PC-3 (cell line): ENCODE measurements at regions not wholly inside any gene's neighbourhood (a gene's known extent, or its start where the extent isn't known, plus 50 kb on each side); places are given as distances from the start of the nearest gene placed in this dataset.
"Not testable (repeated sequence)": the region's sequence is repeated elsewhere in the genome, so short reads cannot be mapped to it uniquely, and the experiment has no call there.

ENCODE experiments used
- ATAC-seq: fragments of 200-7000 bp; cut with Tn5 transposase; 2 replicates; pipeline ENCODE4 v1.9.1; 2020; ENCODE audit warnings: mild to moderate bottlenecking, moderate library complexity
- BruUV-seq: library from RNA; stranded (reverse); fragments of 400-500 nt; replicated peaks from 2 replicates; lab custom pipeline; 2021; lab: Mats Ljungman, UMichigan
- CTCF ChIA-PET: fragments of 300-600 bp; sonication (Branson Sonifier 250); formaldehyde crosslinking; loops from one replicate; lab custom pipeline; 2022; ENCODE audit warnings: antibody characterized with exemption; lab: Charles Lee
- POLR2A ChIA-PET: fragments of 300-600 bp; sonication (Branson Sonifier 250); formaldehyde crosslinking; loops from one replicate; lab custom pipeline; 2022; ENCODE audit warnings: antibody characterized with exemption; ENCODE audit not compliant: unreplicated experiment; lab: Charles Lee
- DNase-seq: peaks from one replicate; pipeline ENCODE4 v3.0.0-alpha.2; 2015
- H2AFZ ChIP-seq: fragments of 300-600 bp; sonication (generic); 2 replicates; pipeline ENCODE4 v1.6.0; 2016; ENCODE audit warnings: antibody characterized with exemption, low read length
- H3F3A ChIP-seq: fragments of 300-600 bp; sonication (generic); one replicate; pipeline ENCODE4 v1.6.0; 2017; ENCODE audit warnings: antibody characterized with exemption, low read length, control low read depth, mild to moderate bottlenecking; ENCODE audit not compliant: unreplicated experiment
- H3K27ac ChIP-seq: fragments of 300-600 bp; sonication (generic); 2 replicates; pipeline ENCODE4 v1.5.1; 2016; ENCODE audit warnings: mild to moderate bottlenecking, low read length
- H3K27me3 ChIP-seq: fragments of 300-600 bp; sonication (generic); 2 replicates; pipeline ENCODE4 v1.6.1; 2016; ENCODE audit warnings: low read length, mixed read lengths
- H3K36me3 ChIP-seq: fragments of 300-600 bp; sonication (generic); 2 replicates; pipeline ENCODE4 v1.6.1; 2016; ENCODE audit warnings: low read depth, mixed run types, low read length, mixed read lengths
- H3K4me1 ChIP-seq: fragments of 300-600 bp; sonication (generic); 2 replicates; pipeline ENCODE4 v1.5.1; 2016; ENCODE audit warnings: low read length; ENCODE audit not compliant: insufficient read depth
- H3K4me2 ChIP-seq: fragments of 300-600 bp; sonication (generic); 2 replicates; pipeline ENCODE4 v1.6.0; 2016; ENCODE audit warnings: low read length
- H3K4me3 ChIP-seq: fragments of 300-600 bp; sonication (generic); 2 replicates; pipeline ENCODE4 v1.5.1; 2016; ENCODE audit warnings: mild to moderate bottlenecking, low read length, mixed read lengths
- H3K79me2 ChIP-seq: fragments of 300-600 bp; sonication (generic); 2 replicates; pipeline ENCODE4 v1.6.1; 2017; ENCODE audit warnings: low read length, mixed read lengths
- H3K9ac ChIP-seq: fragments of 300-600 bp; sonication (generic); 2 replicates; pipeline ENCODE4 v1.6.0; 2016; ENCODE audit warnings: mild to moderate bottlenecking, low read length
- H3K9me2 ChIP-seq: fragments of 300-600 bp; sonication (generic); replicated peaks from 2 replicates; pipeline ENCODE4 v1.6.1; 2016; ENCODE audit warnings: mixed run types, low read length, mixed read lengths
- H3K9me3 ChIP-seq: fragments of 300-600 bp; sonication (generic); 2 replicates; pipeline ENCODE4 v1.6.1; 2016; ENCODE audit warnings: low read length, mixed read lengths
- H4K20me1 ChIP-seq: fragments of 300-600 bp; sonication (generic); 2 replicates; pipeline ENCODE4 v1.6.1; 2016; ENCODE audit warnings: low read length, mixed read lengths
- CTCF ChIP-seq: fragments of 300-600 bp; sonication (generic); conservative IDR thresholded peaks from 2 replicates; pipeline ENCODE4 v1.5.1; 2017; ENCODE audit warnings: antibody characterized with exemption, low read depth, mild to moderate bottlenecking, low read length
- EZH2 ChIP-seq: fragments of 300-600 bp; sonication (generic); IDR thresholded peaks from one replicate; pipeline ENCODE4 v1.6.1; 2017; ENCODE audit warnings: antibody characterized with exemption, mild to moderate bottlenecking, low read length; ENCODE audit not compliant: unreplicated experiment
- EZH2phosphoT487 ChIP-seq: fragments of 300-600 bp; sonication (generic); IDR thresholded peaks from 2 replicates; pipeline ENCODE4 v1.6.1; 2018; ENCODE audit warnings: mild to moderate bottlenecking, antibody characterized with exemption, low read length, borderline replicate concordance
- intact Hi-C: fragments of 100-400 bp; cut with micrococcal nuclease; formaldehyde crosslinking; loops from 2 replicates; pipeline ENCODE4 v1.9.0; 2023

DNA sequence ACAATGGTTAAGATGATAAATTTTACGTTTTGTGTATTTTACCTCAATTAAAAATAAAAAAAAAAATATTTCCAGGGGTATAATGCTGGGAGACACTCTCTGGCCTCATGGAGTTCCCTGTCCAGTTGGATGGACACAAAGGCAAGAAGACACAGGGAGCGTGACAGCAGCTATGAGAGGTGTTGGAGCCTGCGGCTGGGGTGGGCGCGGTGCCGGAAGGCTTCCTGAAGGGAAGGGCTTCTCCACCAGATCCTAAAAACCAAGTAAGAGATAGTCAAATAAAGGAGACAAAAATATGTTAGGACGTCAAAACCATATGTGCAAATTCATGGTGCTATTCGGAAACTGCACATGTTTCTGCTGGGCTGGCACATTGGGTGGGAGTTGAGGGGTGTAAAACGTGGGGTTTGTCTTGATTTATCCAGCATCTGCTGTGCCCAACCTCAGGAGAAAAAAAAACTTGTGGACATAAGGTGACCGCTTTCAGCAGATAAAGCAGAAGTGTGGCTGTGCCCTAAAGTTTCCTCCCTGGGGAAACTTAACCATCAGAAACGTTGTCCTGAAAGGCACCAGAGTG is 467.6 kb downstream of the RNF144A start:
- ChIA-PET POLR2A (no interaction called here), CTCF (no interaction called here)
- Histone ChIP-seq H3K36me3 (no peaks in the 10 kb centered on the region), H3K4me2 (no peak overlapping the region), H3K9me2 (no peaks in the 10 kb centered on the region), H3K9ac (no peak overlapping the region), H3F3A (no peaks in the 10 kb centered on the region), H3K27ac (no peak overlapping the region), H4K20me1 (no peaks in the 10 kb centered on the region), H3K79me2 (no peaks in the 10 kb centered on the region), H3K27me3 (no peaks in the 10 kb centered on the region), H3K4me3 (no peak overlapping the region), H2AFZ (no peak overlapping the region), H3K4me1 (no peaks in the 10 kb centered on the region), H3K9me3 (no peaks in the 10 kb centered on the region)
- TF ChIP-seq CTCF (no peak), EZH2 (no peak), EZH2phosphoT487 (no peak)
- DNase-seq (no peak), ATAC-seq (no peak)
- intact Hi-C loops: no loop called here
- no TSS peak for BruUV-seq

DNA sequence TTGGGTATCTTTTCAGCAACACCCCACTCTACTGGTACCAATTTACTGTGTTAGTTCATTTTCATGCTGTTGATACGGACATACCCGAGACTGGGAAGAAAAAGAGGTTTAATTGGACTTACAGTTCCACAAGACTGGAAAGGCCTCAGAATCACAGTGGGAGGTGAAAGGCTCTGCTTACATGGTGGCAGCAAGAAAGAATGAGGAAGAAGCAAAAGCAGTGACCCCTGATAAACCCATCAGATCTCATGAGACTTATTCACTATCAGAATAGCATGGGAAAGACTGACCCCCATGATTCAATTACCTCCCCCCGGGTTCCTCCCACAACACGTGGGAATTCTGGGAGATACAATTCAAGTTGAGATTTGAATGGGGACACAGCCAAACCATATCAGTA is 473.1 kb downstream of the RNF144A start:
- H4K20me1 ChIP-seq, H3K4me2 ChIP-seq, H3K27me3 ChIP-seq, ATAC-seq, CTCF ChIA-PET, intact Hi-C loops, H2AFZ ChIP-seq, BruUV-seq, H3K36me3 ChIP-seq, H3K4me3 ChIP-seq, H3F3A ChIP-seq, H3K79me2 ChIP-seq, H3K9ac ChIP-seq, POLR2A ChIA-PET, H3K27ac ChIP-seq, DNase-seq, H3K9me3 ChIP-seq, H3K9me2 ChIP-seq: not testable (repeated sequence)
- H3K4me1 ChIP-seq: peaks cover 10% of the 10 kb centered on the region

- peak overlapping the region; percentile 41; the same call in 1 of the 2 replicates for H2AFZ ChIP-seq
- H3K4me3 ChIP-seq: no peak overlapping the region
- TF ChIP-seq EZH2: no peak
- no peak for TF ChIP-seq EZH2phosphoT487
- TF ChIP-seq CTCF: no peak
- ChIA-PET POLR2A (no interaction called here), CTCF (no interaction called here)
- H3K9me2 ChIP-seq: no peaks in the 10 kb centered on the region
- BruUV-seq: no TSS peak
- H3K9me3 ChIP-seq: no peaks in the 10 kb centered on the region
- no peaks in the 10 kb centered on the region for H4K20me1 ChIP-seq
- H3F3A ChIP-seq: no peaks in the 10 kb centered on the region
- intact Hi-C loops: no loop called here
- H3K9ac ChIP-seq: no peak overlapping the region
- peaks cover 10% of the 10 kb centered on the region for H3K4me1 ChIP-seq
- H3K36me3 ChIP-seq: no peaks in the 10 kb centered on the region
- H3K27me3 ChIP-seq: no peaks in the 10 kb centered on the region
- H3K79me2 ChIP-seq: no peaks in the 10 kb centered on the region
- no peak overlapping the region for H3K27ac ChIP-seq
- DNase-seq (peak; percentile 62), ATAC-seq (peak; percentile 59)
- peak overlapping the region; percentile 10; the same call in 1 of the 2 replicates for H3K4me2 ChIP-seq
These were observed 475.0 kb downstream of the RNF144A start for GRCh38 chr2:7392076-7392787.
